HepG2 (cell line): ENCODE measurements at regions not wholly inside any gene's neighbourhood (a gene's known extent, or its start where the extent isn't known, plus 50 kb on each side); places are given as distances from the start of the nearest gene placed in this dataset.

Source experiments
- ATAC-seq: fragments of 200-7000 bp; cut with Tn5 transposase; 3 replicates; pipeline ENCODE4 v1.9.1; 2020; ENCODE audit warnings: mild to moderate bottlenecking, moderate library complexity
- BruUV-seq: library from RNA; stranded (reverse); fragments of 400-500 nt; replicated peaks from 2 replicates; lab custom pipeline; 2021; lab: Mats Ljungman, UMichigan
- CTCF ChIA-PET: fragments of 300-600 bp; formaldehyde crosslinking; extraction: SDS; loops from one replicate; lab custom pipeline; 2021; ENCODE audit warnings: low total read pairs, inconsistent platforms, low intra/inter-chr PET ratio; lab: Yijun Ruan, JAX
- POLR2A ChIA-PET: fragments of 350-600 bp; sonication (Branson Sonifier 250); formaldehyde crosslinking; loops from one replicate; lab custom pipeline; 2020; ENCODE audit warnings: antibody characterized with exemption, inconsistent platforms; lab: Yijun Ruan, JAX
- DNase-seq: peaks from one replicate; pipeline ENCODE4 v3.0.0-alpha.2; 2015; ENCODE audit warnings: low spot score
- FAIRE-seq: peaks from 3 replicates; lab custom pipeline; 2011; peaks lifted over from hg19 to GRCh38; lab: Jason Lieb, UNC
- H2AFZ ChIP-seq: one replicate; pipeline ENCODE4 v1.6.1; 2011; ENCODE audit warnings: low read length, inconsistent platforms
- H3K27ac ChIP-seq: fragments of 300-600 bp; 3 replicates; pipeline ENCODE4 v1.8.0; 2011; ENCODE audit warnings: mixed run types, mild to moderate bottlenecking, mixed read lengths, low read length, inconsistent platforms; ENCODE audit not compliant: insufficient read depth; ENCODE audit errors: extremely low read length
- H3K27me3 ChIP-seq, 2 experiments: fragments of 200-600 bp in 1 of 2; 2 replicates in 1 of 2; 3 replicates in 1 of 2; pipeline versions ENCODE4 v1.6.0 to v1.8.0; 2011; ENCODE audit warnings: low read length in 2 of 2, mild to moderate bottlenecking in 2 of 2, moderate library complexity in 2 of 2, inconsistent platforms in 1 of 2; ENCODE audit not compliant: insufficient read depth in 2 of 2, control insufficient read depth in 1 of 2
- H3K36me3 ChIP-seq, 2 experiments: fragments of 200-600 bp in 1 of 2; replicated peaks in 1 of 2; 2 replicates in 1 of 2; 3 replicates in 1 of 2; pipeline versions ENCODE4 v1.5.1 to v1.8.0; 2011; ENCODE audit warnings: low read length in 2 of 2, inconsistent platforms in 1 of 2; ENCODE audit not compliant: insufficient read depth in 2 of 2, control insufficient read depth in 1 of 2
- H3K4me1 ChIP-seq: 2 replicates; pipeline ENCODE4 v1.5.1; 2012; ENCODE audit warnings: low read length, inconsistent platforms; ENCODE audit not compliant: insufficient read depth
- H3K4me2 ChIP-seq: 2 replicates; pipeline ENCODE4 v1.6.0; 2011; ENCODE audit warnings: low read depth, low read length, inconsistent platforms
- H3K4me3 ChIP-seq, 3 experiments: fragments of 200-600 bp in 1 of 3; sonication (generic), shearing (Covaris generic) in 1 of 3; replicated peaks in 1 of 3; 2 replicates each; pipeline ENCODE4 v1.5.1; 2011 to 2016; ENCODE audit warnings: low read length in 3 of 3, inconsistent platforms in 2 of 3, low read depth in 2 of 3, mild to moderate bottlenecking in 2 of 3, control low read depth in 1 of 3, mixed read lengths in 1 of 3; ENCODE audit not compliant: insufficient read depth in 1 of 3
- H3K79me2 ChIP-seq: one replicate; pipeline ENCODE4 v1.6.1; 2011; ENCODE audit warnings: low read length, inconsistent platforms; ENCODE audit not compliant: insufficient read depth
- H3K9ac ChIP-seq: 2 replicates; pipeline ENCODE4 v1.6.0; 2011; ENCODE audit warnings: mild to moderate bottlenecking, low read depth, low read length, inconsistent platforms; ENCODE audit not compliant: insufficient read depth
- H3K9me3 ChIP-seq: 2 replicates; pipeline ENCODE4 v1.5.1; 2012; ENCODE audit warnings: mild to moderate bottlenecking, low read length
- H4K20me1 ChIP-seq: 2 replicates; pipeline ENCODE4 v1.6.0; 2011; ENCODE audit warnings: inconsistent platforms, mild to moderate bottlenecking, low read length, moderate library complexity; ENCODE audit not compliant: insufficient read depth
- BCLAF1 ChIP-seq: fragments of 450-650 bp; IDR thresholded peaks from 2 replicates; pipeline ENCODE4 v1.6.1; 2017; ENCODE audit warnings: mild to moderate bottlenecking
- ELF4 ChIP-seq: sonication (generic); formaldehyde crosslinking; IDR thresholded peaks from 2 replicates; pipeline ENCODE4 v1.5.0; 2020; ENCODE audit warnings: missing genetic modification reagents, mild to moderate bottlenecking, moderate library complexity, borderline replicate concordance
- ETV5 ChIP-seq: IDR thresholded peaks from 2 replicates; pipeline ENCODE4 v1.6.1; 2018; ENCODE audit warnings: missing biosample characterization, missing genetic modification reagents, inconsistent platforms, borderline replicate concordance
- NONO ChIP-seq, 2 experiments: fragments of 450-650 bp in 1 of 2; sonication (generic) in 1 of 2; formaldehyde crosslinking in 1 of 2; IDR thresholded peaks in 1 of 2; conservative IDR thresholded peaks in 1 of 2; 2 replicates each; pipeline versions ENCODE4 v1.6.1 to v1.8.0; 2017 to 2022; ENCODE audit warnings: mild to moderate bottlenecking in 1 of 2, missing genetic modification reagents in 1 of 2, moderate library complexity in 1 of 2
- POGK ChIP-seq: sonication (generic); formaldehyde crosslinking; conservative IDR thresholded peaks from 2 replicates; pipeline ENCODE4 v1.8.0; 2022; ENCODE audit warnings: mild to moderate bottlenecking, moderate library complexity, missing genetic modification reagents
- YEATS2 ChIP-seq: sonication (generic); formaldehyde crosslinking; IDR thresholded peaks from 2 replicates; pipeline ENCODE4 v1.4.0; 2020; ENCODE audit warnings: missing genetic modification reagents, borderline replicate concordance
- ZNF724P ChIP-seq: sonication (generic); formaldehyde crosslinking; IDR thresholded peaks from 2 replicates; pipeline ENCODE4 v1.8.0; 2022; ENCODE audit warnings: missing genetic modification reagents, borderline replicate concordance
- WGBS: methylation state at CpG from one replicate; pipeline ENCODE4 v1.1.6; 2017; ENCODE audit warnings: low lambda C conversion rate; 5-methylcytosine and 5-hydroxymethylcytosine counted together
- in situ Hi-C: cut with HindIII; loops from 2 replicates; pipeline ENCODE4 v1.10.0; 2017; ENCODE audit warnings: low pct_unique_long_range_greater_than_20kb; ENCODE audit not compliant: extremely low pct_ligation_motif_present
- intact Hi-C: fragments of 100-400 bp; cut with micrococcal nuclease; formaldehyde crosslinking; loops from one replicate; pipeline ENCODE4 v1.10.0; 2022; ENCODE audit not compliant: unreplicated experiment
- TF ChIP-seq, protein P1 (sequence below): sonication (generic); formaldehyde crosslinking; IDR thresholded peaks from 2 replicates; pipeline ENCODE4 v1.8.1; 2022; ENCODE audit warnings: mild to moderate bottlenecking, missing genetic modification reagents
- TF ChIP-seq, protein P2 (sequence below): sonication (generic); formaldehyde crosslinking; IDR thresholded peaks from 2 replicates; pipeline ENCODE4 v1.8.1; 2023; ENCODE audit warnings: mild to moderate bottlenecking, missing genetic modification reagents, borderline replicate concordance

DNA sequence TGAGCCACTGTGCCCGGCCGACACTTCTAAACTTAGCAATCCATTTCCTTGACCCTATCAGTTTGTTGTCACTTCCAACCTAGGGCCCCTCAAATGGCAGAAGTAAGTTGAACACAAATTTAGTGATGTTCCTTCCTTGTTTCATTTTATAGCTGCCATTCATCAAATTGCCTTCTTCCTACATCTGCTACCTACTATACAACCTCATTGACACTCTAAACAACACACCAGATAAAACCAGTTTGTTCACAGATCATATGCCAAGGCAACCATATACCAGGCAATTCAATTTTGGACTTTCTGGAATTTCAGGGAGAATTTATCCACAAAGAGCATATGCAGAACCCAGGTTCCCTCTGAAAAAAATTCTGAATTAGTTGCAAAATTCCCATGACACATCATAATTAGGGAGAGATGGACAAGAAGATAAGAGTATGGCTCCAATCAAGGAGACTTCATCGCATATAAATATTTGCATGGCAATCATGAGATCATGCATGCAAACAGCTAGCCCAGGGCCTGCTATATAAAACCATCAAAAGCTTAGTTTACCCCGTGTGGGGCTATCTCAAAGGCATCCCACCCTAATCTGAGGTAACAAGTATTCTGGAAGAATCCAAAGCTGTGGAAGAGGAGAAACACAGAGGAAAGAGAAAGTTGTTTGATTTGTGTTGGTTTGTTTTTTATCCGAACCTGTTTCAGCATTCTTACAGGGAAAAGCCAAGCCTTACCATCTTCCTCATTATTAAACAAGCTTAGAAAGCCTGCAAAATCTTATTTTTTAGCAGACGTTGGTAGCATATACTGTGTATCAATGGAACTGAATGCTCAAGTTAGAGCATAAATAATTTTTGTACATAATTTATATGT is 132.8 kb upstream of the TNFAIP3 start (continued):
- TF ChIP-seq, protein P1, sequence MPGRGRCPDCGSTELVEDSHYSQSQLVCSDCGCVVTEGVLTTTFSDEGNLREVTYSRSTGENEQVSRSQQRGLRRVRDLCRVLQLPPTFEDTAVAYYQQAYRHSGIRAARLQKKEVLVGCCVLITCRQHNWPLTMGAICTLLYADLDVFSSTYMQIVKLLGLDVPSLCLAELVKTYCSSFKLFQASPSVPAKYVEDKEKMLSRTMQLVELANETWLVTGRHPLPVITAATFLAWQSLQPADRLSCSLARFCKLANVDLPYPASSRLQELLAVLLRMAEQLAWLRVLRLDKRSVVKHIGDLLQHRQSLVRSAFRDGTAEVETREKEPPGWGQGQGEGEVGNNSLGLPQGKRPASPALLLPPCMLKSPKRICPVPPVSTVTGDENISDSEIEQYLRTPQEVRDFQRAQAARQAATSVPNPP: 0 out of 2 replicates have a peak, but pooled peaks have one; percentile 27
- TF ChIP-seq ELF4 (CRISPR knock-in tag) (no peak), ZNF724P (CRISPR knock-in tag) (no peak), NONO (IDR thresholded peaks at IDR 0.05) (no peak), NONO (CRISPR knock-in tag; conservative IDR thresholded peaks at IDR 0.05) (no peak), BCLAF1 (no peak)

GRCh38 chr6:137734875-137735182 is 132.2 kb upstream of the TNFAIP3 start:
- Histone ChIP-seq H3K27ac (peak overlapping the region; percentile 63), H3K4me3 (no peak overlapping the region), H3K4me2 (peak overlapping the region; percentile 52), H3K9ac (no peak overlapping the region), H3K4me1 (peaks cover 93% of the 10 kb centered on the region), H3K27me3 (no peaks in the 10 kb centered on the region), H3K9me3 (no peaks in the 10 kb centered on the region), H3K79me2 (no peaks in the 10 kb centered on the region), H4K20me1 (no peaks in the 10 kb centered on the region), H2AFZ (peak overlapping the region; percentile 74), H3K36me3 (no peaks in the 10 kb centered on the region)
- intact Hi-C loops: no loop called here
- DNase-seq (peak; percentile 86), FAIRE-seq (peak; percentile 56), ATAC-seq (peak; percentile 36)
- CTCF ChIA-PET: no interaction called here
- in situ Hi-C loops: loop anchor here (5.0 kb wide), 1 partner anchor 67 kb away; no protein-coding TSS in a partner anchor
- BruUV-seq: no TSS peak
- 12% methylated on average over 4 of the region's 4 CpGs for WGBS
- POLR2A ChIA-PET: interaction anchor here (1.2 to 3.7 kb wide), 3 partner anchors 11 to 59 kb away, joined by 3 to 42 read pairs (median 6); no protein-coding TSS in a partner anchor
- TF ChIP-seq YEATS2 (peak; percentile 39; the same call in 1 of the 2 replicates), ETV5 (CRISPR knock-in tag) (peak; percentile 65; the same call in 1 of the 2 replicates), POGK (CRISPR knock-in tag) (peak; percentile 54; the same call in 1 of the 2 replicates)
- TF ChIP-seq, protein P2, sequence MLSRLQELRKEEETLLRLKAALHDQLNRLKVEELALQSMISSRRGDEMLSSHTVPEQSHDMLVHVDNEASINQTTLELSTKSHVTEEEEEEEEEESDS (CRISPR knock-in tag): no peak
